WTC11 (cell line): ENCODE measurements at regions not wholly inside any gene's neighbourhood (a gene's known extent, or its start where the extent isn't known, plus 50 kb on each side); places are given as distances from the start of the nearest gene placed in this dataset.

ENCODE experiments used
- ATAC-seq: fragments of 200-7000 bp; cut with Tn5 transposase; 2 replicates; pipeline ENCODE4 v1.10.0; 2021; ENCODE audit warnings: mild to moderate bottlenecking, moderate library complexity
- CTCF ChIA-PET: fragments of 300-600 bp; sonication (Branson Sonifier 250); formaldehyde crosslinking; loops from one replicate; lab custom pipeline; 2021; ENCODE audit warnings: antibody characterized with exemption; lab: Charles Lee
- POLR2A ChIA-PET: fragments of 350-600 bp; sonication (Branson Sonifier 250); formaldehyde crosslinking; loops from one replicate; lab custom pipeline; 2021; ENCODE audit warnings: antibody characterized with exemption; lab: Charles Lee
- DNase-seq: peaks from one replicate; pipeline ENCODE4 v3.0.0; 2021; ENCODE audit warnings: low spot score
- H3K27ac Mint-ChIP-seq: 2 replicates; pipeline ENCODE4 v1.8.0; 2021; ENCODE audit warnings: mixed read lengths
- H3K27me3 Mint-ChIP-seq: 2 replicates; pipeline ENCODE4 v1.8.0; 2021; ENCODE audit warnings: low read depth, mild to moderate bottlenecking, moderate library complexity, mixed read lengths
- H3K36me3 Mint-ChIP-seq: 2 replicates; pipeline ENCODE4 v1.8.0; 2021; ENCODE audit warnings: mixed read lengths
- H3K4me1 Mint-ChIP-seq: 2 replicates; pipeline ENCODE4 v1.8.0; 2022; ENCODE audit warnings: mixed read lengths
- H3K4me3 Mint-ChIP-seq: 2 replicates; pipeline ENCODE4 v1.8.0; 2021; ENCODE audit warnings: mild to moderate bottlenecking, moderate library complexity, mixed read lengths
- H3K9me3 Mint-ChIP-seq: 2 replicates; pipeline ENCODE4 v1.8.0; 2021; ENCODE audit warnings: mixed read lengths
- NR3C1 ChIP-seq: sonication (generic); formaldehyde crosslinking; conservative IDR thresholded peaks from 2 replicates; pipeline ENCODE4 v1.8.1; 2023; ENCODE audit warnings: low read depth, mild to moderate bottlenecking, missing genetic modification reagents
- RELA ChIP-seq: sonication (generic); formaldehyde crosslinking; IDR thresholded peaks from 2 replicates; pipeline ENCODE4 v1.8.1; 2022; ENCODE audit warnings: missing genetic modification reagents, mild to moderate bottlenecking, borderline replicate concordance
- SOX15 ChIP-seq: fragments of 250-450 bp; sonication (Bioruptor Pico); IDR thresholded peaks from 2 replicates; pipeline ENCODE4 v1.9.0; 2021; ENCODE audit warnings: mild to moderate bottlenecking
- TEAD1 ChIP-seq: sonication (generic); formaldehyde crosslinking; IDR thresholded peaks from 2 replicates; pipeline ENCODE4 v1.8.0; 2022; ENCODE audit warnings: mild to moderate bottlenecking, missing genetic modification reagents
- ZNF121 ChIP-seq: sonication (generic); formaldehyde crosslinking; IDR thresholded peaks from 2 replicates; pipeline ENCODE4 v1.8.0; 2023; ENCODE audit warnings: missing genetic modification reagents
- ZNF423 ChIP-seq: fragments of 250-450 bp; sonication (Bioruptor Pico); IDR thresholded peaks from 2 replicates; pipeline ENCODE4 v2.1.2; 2022; ENCODE audit warnings: mild to moderate bottlenecking, moderate library complexity
- ZNF671 ChIP-seq: fragments of 250-450 bp; sonication (Bioruptor Pico); IDR thresholded peaks from 2 replicates; pipeline ENCODE4 v1.8.0; 2021; ENCODE audit warnings: mild to moderate bottlenecking
- TF ChIP-seq, protein P1 (sequence below): sonication (generic); formaldehyde crosslinking; IDR thresholded peaks from 2 replicates; pipeline ENCODE4 v1.8.1; 2023; ENCODE audit warnings: mild to moderate bottlenecking, missing genetic modification reagents
- TF ChIP-seq, protein P2 (sequence below): fragments of 250-450 bp; sonication (Bioruptor Pico); IDR thresholded peaks from 2 replicates; pipeline ENCODE4 v1.9.0; 2021; ENCODE audit warnings: mild to moderate bottlenecking
- TF ChIP-seq, protein P3 (sequence below): sonication (generic); formaldehyde crosslinking; IDR thresholded peaks from 2 replicates; pipeline ENCODE4 v1.8.1; 2022; ENCODE audit warnings: low read depth, missing genetic modification reagents, borderline replicate concordance
- TF ChIP-seq, protein P4 (sequence below): fragments of 250-450 bp; sonication (Bioruptor Pico); IDR thresholded peaks from 2 replicates; pipeline ENCODE4 v1.9.0; 2021; ENCODE audit warnings: mild to moderate bottlenecking
- TF ChIP-seq, protein P5 (sequence below): sonication (generic); formaldehyde crosslinking; IDR thresholded peaks from 2 replicates; pipeline ENCODE4 v1.8.0; 2023; ENCODE audit warnings: missing genetic modification reagents
- TF ChIP-seq, protein P6 (sequence below): sonication (generic); formaldehyde crosslinking; conservative IDR thresholded peaks from 2 replicates; pipeline ENCODE4 v1.8.1; 2023; ENCODE audit warnings: mild to moderate bottlenecking, low read depth, missing genetic modification reagents, moderate library complexity

DNA sequence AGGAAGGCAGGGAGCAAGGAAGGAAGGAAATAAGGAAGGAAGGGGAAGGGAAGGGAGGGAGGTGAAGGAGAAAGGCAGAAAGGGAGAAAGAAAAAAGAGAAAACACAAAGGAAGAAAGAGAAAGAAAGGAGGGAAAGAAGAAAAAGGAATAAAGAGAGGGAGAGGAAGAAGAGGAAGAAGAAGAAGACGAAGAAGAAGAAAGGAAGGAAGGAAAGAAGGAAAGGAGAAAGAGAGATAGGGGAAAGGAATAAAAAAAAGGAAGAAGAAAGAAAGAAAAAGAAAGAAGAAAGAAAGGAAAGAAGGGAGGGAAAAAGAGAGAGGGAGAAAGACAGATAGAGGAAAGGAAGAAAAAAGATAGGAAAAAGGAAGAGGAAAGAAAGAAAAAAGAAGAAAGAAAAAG, 128.0 kb downstream of the MXRA5 start (continued):
- TF ChIP-seq, protein P1, sequence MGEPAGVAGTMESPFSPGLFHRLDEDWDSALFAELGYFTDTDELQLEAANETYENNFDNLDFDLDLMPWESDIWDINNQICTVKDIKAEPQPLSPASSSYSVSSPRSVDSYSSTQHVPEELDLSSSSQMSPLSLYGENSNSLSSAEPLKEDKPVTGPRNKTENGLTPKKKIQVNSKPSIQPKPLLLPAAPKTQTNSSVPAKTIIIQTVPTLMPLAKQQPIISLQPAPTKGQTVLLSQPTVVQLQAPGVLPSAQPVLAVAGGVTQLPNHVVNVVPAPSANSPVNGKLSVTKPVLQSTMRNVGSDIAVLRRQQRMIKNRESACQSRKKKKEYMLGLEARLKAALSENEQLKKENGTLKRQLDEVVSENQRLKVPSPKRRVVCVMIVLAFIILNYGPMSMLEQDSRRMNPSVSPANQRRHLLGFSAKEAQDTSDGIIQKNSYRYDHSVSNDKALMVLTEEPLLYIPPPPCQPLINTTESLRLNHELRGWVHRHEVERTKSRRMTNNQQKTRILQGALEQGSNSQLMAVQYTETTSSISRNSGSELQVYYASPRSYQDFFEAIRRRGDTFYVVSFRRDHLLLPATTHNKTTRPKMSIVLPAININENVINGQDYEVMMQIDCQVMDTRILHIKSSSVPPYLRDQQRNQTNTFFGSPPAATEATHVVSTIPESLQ, result no peak
- TF ChIP-seq NR3C1 (CRISPR knock-in tag), result no peak

DNA sequence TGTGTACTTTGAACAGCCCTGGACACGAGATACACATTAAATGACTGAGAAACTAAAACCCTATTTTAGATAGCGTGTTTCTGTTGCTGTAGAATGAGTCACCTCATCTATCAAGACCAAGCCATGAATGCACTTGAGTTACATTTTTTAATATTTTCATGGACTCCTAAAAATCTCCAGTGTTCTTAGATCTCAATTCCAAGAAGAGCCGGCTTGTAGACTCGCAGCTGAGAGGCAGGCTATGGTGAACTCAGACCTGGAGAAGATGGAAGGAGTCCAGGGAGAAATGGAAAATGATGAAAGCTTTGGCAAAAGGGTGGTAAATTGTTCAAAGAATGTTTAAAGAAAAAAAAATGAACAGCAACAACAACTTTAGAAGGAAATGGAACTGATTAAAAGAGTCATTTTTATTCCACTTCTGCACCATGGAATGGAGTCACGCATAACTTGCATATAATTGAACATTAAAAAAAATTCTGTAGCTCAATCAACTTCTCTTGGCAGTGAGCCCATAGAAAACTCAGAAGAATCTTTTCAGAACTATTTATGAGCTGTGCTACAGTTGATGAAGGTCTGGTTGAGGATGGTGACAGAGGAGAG, 129.8 kb downstream of the MXRA5 start:
- Mint-ChIP-seq H3K4me3 (no peak overlapping the region), H3K36me3 (no peaks in the 10 kb centered on the region), H3K9me3 (no peaks in the 10 kb centered on the region), H3K4me1 (no peaks in the 10 kb centered on the region), H3K27me3 (no peaks in the 10 kb centered on the region; the same call in 1 of the 2 replicates), H3K27ac (no peak overlapping the region)
- ChIA-PET CTCF (no interaction called here), POLR2A (no interaction called here)
- DNase-seq (no peak), ATAC-seq (no peak)
- TF ChIP-seq, protein P2, sequence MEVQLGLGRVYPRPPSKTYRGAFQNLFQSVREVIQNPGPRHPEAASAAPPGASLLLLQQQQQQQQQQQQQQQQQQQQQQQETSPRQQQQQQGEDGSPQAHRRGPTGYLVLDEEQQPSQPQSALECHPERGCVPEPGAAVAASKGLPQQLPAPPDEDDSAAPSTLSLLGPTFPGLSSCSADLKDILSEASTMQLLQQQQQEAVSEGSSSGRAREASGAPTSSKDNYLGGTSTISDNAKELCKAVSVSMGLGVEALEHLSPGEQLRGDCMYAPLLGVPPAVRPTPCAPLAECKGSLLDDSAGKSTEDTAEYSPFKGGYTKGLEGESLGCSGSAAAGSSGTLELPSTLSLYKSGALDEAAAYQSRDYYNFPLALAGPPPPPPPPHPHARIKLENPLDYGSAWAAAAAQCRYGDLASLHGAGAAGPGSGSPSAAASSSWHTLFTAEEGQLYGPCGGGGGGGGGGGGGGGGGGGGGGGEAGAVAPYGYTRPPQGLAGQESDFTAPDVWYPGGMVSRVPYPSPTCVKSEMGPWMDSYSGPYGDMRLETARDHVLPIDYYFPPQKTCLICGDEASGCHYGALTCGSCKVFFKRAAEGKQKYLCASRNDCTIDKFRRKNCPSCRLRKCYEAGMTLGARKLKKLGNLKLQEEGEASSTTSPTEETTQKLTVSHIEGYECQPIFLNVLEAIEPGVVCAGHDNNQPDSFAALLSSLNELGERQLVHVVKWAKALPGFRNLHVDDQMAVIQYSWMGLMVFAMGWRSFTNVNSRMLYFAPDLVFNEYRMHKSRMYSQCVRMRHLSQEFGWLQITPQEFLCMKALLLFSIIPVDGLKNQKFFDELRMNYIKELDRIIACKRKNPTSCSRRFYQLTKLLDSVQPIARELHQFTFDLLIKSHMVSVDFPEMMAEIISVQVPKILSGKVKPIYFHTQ (CRISPR knock-in tag), result no peak
- no peak for TF ChIP-seq SOX15
- no peak for TF ChIP-seq ZNF423 (CRISPR knock-in tag)
- no peak for TF ChIP-seq RELA (CRISPR knock-in tag)
- TF ChIP-seq TEAD1 (CRISPR knock-in tag), result no peak
- TF ChIP-seq, protein P3, sequence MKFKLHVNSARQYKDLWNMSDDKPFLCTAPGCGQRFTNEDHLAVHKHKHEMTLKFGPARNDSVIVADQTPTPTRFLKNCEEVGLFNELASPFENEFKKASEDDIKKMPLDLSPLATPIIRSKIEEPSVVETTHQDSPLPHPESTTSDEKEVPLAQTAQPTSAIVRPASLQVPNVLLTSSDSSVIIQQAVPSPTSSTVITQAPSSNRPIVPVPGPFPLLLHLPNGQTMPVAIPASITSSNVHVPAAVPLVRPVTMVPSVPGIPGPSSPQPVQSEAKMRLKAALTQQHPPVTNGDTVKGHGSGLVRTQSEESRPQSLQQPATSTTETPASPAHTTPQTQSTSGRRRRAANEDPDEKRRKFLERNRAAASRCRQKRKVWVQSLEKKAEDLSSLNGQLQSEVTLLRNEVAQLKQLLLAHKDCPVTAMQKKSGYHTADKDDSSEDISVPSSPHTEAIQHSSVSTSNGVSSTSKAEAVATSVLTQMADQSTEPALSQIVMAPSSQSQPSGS (CRISPR knock-in tag), result no peak
- TF ChIP-seq ZNF671 (CRISPR knock-in tag), result no peak

DNA sequence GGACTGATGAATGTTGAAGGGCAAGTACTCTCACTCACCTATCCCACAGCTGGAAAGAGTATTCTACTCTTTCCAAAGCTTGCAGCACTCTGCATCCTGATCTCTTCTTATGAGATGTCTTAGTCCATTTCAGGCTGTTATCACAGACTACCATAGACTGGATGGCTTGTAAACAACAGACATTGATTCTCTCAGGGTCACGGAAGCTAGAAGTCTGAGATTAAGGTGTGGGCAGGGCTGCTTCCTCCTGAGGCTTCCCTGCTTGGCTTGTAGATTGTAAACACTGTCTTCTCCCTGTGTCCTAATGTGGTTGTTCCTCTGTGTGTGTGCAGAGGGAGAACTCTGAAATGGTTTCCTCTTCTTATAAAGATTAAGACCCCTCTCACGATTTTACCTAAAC, 131.2 kb downstream of the MXRA5 start:
- H3K4me1 Mint-ChIP-seq, result no peaks in the 10 kb centered on the region

DNA sequence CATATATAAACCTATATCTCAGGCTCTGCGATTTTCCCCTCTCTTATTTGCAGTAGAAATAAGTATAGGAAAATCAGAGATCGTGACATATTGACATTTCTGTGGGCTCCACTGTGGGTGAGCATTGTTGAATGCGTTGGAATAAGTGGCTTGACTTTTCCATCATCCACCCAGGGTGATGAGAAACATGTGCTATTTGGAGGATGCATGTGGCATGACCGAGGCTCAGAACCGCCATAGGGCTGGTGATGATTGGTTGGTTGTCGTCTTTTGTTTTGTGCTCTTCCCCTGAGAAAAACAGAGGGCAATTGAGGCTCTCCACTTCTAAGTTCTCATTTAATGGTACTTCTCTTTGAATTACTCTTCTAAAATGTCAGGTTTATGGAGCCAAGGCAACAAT, 140.1 kb downstream of the MXRA5 start:
- no peaks in the 10 kb centered on the region for H3K27me3 Mint-ChIP-seq
- ChIA-PET CTCF (no interaction called here), POLR2A (no interaction called here)
- no peaks in the 10 kb centered on the region for H3K4me1 Mint-ChIP-seq
- H3K27ac Mint-ChIP-seq, result no peak overlapping the region
- H3K4me3 Mint-ChIP-seq, result no peak overlapping the region
- TF ChIP-seq ZNF121 (CRISPR knock-in tag) (no peak), RELA (CRISPR knock-in tag) (no peak)
- TF ChIP-seq, protein P4, sequence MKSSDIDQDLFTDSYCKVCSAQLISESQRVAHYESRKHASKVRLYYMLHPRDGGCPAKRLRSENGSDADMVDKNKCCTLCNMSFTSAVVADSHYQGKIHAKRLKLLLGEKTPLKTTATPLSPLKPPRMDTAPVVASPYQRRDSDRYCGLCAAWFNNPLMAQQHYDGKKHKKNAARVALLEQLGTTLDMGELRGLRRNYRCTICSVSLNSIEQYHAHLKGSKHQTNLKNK, result no peak
- TF ChIP-seq, protein P5, sequence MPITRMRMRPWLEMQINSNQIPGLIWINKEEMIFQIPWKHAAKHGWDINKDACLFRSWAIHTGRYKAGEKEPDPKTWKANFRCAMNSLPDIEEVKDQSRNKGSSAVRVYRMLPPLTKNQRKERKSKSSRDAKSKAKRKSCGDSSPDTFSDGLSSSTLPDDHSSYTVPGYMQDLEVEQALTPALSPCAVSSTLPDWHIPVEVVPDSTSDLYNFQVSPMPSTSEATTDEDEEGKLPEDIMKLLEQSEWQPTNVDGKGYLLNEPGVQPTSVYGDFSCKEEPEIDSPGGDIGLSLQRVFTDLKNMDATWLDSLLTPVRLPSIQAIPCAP (CRISPR knock-in tag), result no peak
- ATAC-seq, result no peak
- no peaks in the 10 kb centered on the region for H3K36me3 Mint-ChIP-seq
- no peaks in the 10 kb centered on the region for H3K9me3 Mint-ChIP-seq
- no peak for DNase-seq

More for the DNA sequence above, 131.2 kb downstream of the MXRA5 start:
- ATAC-seq, result no peak
- ChIA-PET CTCF (no interaction called here), POLR2A (no interaction called here)
- DNase-seq, result no peak
- no peak overlapping the region for H3K27ac Mint-ChIP-seq
- no peaks in the 10 kb centered on the region; the same call in 1 of the 2 replicates for H3K27me3 Mint-ChIP-seq
- H3K9me3 Mint-ChIP-seq, result no peaks in the 10 kb centered on the region
- no peak overlapping the region for H3K4me3 Mint-ChIP-seq
- TF ChIP-seq, protein P6, sequence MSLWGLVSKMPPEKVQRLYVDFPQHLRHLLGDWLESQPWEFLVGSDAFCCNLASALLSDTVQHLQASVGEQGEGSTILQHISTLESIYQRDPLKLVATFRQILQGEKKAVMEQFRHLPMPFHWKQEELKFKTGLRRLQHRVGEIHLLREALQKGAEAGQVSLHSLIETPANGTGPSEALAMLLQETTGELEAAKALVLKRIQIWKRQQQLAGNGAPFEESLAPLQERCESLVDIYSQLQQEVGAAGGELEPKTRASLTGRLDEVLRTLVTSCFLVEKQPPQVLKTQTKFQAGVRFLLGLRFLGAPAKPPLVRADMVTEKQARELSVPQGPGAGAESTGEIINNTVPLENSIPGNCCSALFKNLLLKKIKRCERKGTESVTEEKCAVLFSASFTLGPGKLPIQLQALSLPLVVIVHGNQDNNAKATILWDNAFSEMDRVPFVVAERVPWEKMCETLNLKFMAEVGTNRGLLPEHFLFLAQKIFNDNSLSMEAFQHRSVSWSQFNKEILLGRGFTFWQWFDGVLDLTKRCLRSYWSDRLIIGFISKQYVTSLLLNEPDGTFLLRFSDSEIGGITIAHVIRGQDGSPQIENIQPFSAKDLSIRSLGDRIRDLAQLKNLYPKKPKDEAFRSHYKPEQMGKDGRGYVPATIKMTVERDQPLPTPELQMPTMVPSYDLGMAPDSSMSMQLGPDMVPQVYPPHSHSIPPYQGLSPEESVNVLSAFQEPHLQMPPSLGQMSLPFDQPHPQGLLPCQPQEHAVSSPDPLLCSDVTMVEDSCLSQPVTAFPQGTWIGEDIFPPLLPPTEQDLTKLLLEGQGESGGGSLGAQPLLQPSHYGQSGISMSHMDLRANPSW (CRISPR knock-in tag), result no peak
- no peaks in the 10 kb centered on the region for H3K36me3 Mint-ChIP-seq
